C1 segment of cervical spinal cord (tissue), 14 donors: ENCODE measurements at regions not wholly inside any gene's neighbourhood (a gene's known extent, or its start where the extent isn't known, plus 50 kb on each side); places are given as distances from the start of the nearest gene placed in this dataset.

Experiments
- DNase-seq, 14 donors: peaks; one replicate each; lab custom pipeline; 2025; lab: John Stamatoyannopoulos, UW

- DNase-seq, result no peak
These were observed 162.1 kb upstream of the USP15 start for GRCh38 chr12:62098132-62098531.

DNA sequence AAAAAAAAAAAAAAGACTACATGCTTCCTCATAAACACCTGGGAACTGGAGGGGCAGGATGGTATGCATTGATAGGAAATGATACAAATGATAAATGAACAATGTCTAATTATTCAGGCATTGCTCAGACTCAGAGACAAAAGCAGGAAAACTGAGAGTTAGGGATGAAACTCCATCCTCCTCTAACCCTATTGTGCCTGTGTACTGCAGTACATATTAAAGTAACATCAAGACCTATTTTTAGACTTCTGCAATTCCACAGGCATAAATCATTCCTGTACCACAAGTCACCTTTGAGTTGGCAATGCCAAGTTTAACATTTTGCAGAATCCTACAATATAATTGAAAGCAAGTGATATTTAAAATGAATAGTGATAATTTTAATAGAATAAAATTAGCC lies 156.5 kb upstream of the USP15 start:
- no peak for DNase-seq

DNA sequence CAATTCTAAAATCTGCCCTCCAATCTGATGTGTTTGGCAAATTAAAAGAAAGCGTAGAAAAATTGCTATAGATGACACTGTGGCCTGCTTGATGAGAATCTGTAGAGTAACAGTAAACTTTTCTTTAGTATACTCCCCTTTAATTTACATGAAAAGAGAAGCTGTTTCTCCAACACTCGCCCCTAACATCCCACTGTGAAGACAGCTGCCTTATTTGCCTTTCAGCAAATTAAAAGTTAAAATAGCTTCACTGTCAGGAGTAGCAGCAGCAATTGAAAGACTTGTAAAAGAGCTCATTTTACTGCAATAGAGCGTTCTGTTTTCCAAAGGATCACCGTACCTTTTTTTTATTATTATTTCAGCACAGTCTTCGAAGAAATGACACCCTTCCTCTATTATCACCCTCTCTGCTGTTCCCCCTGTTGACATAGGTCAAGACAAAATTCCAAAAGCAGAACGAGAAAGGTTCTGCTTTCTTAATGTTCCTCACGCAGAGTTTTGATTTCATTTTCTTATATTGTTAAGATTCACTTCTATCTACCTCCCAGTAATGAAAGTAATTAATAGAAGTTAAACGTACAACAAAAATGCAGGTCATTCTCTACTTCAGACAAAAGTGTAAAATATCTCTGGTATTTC lies 153.5 kb upstream of the USP15 start:
- no peak for DNase-seq

DNA sequence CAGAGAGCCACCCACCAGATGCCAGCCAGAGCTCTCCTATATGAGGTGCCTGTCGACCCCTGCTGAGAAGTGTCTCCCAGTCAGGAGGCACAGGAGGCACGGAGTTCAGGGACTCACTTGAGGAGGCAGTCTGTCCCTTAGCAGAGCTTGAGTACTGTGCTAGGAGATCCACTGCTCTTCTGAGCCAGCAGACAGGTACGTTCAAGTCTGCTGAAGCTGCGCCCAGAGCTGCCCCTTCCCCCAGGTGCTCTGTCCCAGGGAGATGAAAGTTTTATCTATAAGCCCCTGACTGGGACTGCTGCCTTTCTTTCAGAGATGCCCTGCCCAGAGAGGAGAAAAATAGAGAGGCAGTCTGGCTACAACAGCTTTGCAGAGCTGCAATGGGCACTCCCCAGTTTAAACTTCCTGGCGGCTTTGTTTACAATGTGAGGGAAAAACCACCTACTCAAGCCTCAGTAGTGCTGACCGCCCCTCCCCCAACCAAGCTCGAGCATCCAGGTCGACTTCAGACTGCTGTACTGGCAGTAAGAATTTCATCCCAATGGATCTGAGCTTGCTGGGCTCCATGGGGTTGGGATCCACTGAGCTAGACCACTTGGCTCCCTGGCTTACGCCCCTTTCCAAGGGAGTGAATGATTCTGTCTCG lies 146.7 kb upstream of the USP15 start:
- DNase-seq, result no peak

DNA sequence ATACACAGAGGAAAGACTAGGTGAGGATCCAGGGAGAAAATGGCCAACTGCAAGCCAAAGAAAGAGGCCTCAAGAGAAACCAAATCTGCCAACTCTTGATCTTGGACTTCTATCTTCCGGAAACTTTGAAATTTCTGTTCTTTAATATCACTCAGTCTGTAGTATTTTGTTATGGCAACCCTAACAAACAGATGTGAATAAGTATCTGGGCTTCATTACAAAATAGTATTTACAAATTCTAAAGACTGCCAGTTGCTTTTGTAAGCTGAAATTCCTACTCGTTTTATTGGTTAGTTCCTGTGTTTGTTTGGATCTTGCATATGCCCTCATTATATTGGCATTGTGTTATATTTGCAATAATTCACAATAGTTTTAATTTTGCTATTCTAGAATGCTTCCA lies 143.2 kb upstream of the USP15 start:
- no peak for DNase-seq

DNA sequence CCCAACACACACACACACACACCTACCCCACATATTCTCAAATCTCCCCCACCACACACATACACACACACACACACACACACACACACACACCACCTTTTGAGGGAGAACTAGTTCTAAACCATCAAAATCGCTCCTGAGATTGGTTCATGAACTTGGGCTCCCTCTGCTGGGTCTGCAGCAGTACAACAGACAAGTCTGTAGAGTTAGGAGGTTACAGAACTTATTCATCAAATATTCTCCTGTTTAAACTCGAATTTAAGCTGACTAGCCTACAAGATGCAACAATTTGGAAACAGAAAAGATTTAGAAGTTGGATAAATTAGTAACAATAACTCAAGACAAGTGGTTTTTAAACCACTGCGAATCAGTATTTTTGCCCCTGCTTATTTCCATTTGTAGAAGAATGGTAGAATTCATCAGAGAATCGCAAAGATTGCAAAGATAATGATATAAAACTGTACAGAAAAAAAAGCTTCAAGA lies 136.4 kb upstream of the USP15 start:
- DNase-seq, result peak in 2 of 14 donors; percentile 0 to 5

DNA sequence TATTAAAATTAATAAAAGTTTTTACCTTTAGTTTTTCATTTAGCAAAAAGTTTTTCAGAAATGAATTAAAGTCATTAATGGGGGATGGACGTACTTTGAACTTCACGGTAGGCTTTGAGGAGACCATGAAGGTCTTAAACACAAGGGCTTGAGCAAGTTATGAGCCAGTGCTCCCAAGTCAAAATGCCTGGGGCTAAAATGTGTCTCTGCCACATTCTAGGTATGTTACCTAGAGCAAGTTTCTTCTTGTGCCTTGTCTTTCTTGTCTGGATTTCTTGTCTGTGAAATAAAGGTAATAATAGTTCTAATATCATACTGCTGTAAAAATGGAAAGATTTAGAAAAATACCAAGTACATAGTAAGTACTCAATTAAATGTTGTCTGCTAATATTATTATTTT lies 132.7 kb upstream of the USP15 start:
- DNase-seq, result no peak

- DNase-seq, result no peak
These were observed 131.8 kb upstream of the USP15 start for GRCh38 chr12:62128175-62128975.

DNA sequence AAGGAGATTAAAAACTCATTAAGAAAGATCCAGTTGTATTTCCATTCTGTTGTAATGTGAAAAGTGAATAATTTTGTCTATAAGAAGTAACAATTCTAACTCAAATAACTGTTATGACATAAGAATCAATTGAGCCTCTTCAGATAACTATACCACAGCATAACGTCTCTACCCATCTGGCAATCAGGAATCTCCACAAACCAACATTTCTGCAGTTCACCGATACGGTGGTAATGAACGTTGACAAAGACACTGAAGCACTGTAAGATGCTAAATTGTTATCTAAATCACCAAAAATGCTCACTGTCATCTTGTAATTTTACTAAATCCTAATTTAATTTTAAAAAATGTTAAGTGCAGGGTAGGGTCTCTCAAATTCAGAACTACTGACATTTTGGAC lies 130.9 kb upstream of the USP15 start:
- DNase-seq, result no peak

DNA sequence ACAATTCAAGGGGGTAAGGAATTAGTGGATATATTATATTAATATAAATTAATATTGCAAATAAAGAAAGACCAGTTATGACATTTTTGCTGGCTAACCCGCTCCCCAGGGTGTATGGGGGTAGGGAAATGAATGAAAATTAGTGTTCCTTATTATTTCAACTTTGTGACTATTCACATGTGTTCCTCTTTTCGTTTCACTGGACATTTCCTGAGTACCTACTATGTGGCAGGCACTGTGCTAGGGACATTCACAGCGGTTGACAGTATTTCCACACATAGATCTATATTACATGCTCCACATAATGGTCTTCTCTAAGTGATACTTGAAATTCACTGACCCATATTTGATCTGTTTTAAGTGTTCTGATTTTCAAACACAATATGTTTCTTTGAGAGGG lies 129.8 kb upstream of the USP15 start:
- no peak for DNase-seq

- DNase-seq, result no peak
These were observed 129.2 kb upstream of the USP15 start for GRCh38 chr12:62130834-62131552.

- DNase-seq, result no peak
These were observed 126.8 kb upstream of the USP15 start for GRCh38 chr12:62133440-62133839.

DNA sequence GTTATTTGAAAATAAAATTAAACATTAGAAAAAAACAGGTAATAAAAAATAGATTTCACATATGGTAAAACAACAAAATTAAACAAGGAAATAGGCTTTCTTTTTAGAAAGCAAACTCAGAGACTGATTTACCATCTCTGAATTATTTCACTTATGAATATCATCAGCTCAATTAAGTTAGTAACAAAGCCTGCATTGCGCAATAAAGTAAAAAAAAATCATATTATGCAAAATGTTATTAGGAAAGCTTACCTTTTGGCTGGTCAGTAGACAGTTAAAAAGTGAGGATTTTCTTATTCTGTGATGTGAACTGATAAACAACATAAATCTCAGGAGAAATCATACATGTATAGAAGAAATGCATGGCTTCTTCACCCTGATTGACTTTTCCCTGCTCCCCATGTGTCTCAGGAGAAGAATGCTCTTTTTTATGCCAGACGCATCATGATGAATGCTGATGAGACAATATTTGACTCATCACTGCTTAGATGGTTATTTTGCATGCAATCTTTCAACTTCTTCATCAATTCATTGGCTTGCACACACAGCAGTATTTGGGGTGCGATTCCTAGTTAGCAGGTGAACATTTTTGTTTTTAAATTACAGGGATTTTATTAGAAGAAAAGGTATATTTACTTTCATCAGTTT lies 124.5 kb upstream of the USP15 start:
- DNase-seq, result no peak

DNA sequence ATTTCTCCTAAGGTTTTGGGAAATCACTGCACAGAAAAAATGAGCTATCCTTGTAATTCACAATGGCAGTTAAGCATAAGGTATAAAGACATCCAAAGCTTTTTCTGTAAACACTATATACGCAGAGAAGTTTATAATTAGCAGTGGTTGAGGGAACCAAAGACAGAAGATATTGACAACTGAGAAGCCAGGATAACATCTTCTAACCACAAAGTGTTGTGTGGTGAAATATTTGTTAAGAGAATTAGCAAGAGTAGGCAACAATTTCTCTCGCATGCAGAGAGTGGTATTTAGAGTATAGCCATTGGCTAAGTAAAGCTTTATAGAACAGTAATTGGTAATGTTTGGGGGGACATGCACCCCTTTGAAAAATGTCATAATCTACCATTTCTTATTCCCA lies 123.7 kb upstream of the USP15 start:
- DNase-seq, result no peak

- DNase-seq, result no peak
These were observed 121.7 kb upstream of the USP15 start for GRCh38 chr12:62138527-62138926.

GRCh38 chr12:62146318-62146717 lies 113.9 kb upstream of the USP15 start:
- DNase-seq, result no peak

DNA sequence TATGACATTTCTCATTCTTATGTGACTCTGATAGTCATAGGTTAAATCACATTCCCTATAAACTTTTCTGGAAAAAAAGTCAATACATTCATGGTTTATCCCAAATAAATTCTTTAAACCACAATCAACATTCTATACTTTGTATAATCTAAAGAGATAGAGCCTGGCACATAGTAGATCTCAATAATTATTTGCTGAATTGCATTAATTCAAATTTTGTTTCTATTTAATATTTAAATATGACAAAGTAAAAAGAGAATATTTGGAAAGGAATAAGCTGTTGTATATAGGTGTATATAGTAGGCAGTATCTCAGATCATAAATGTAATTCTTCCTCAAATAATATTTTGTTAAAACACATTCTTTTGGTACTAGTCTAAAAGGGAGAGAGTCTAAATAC lies 102.2 kb upstream of the USP15 start:
- no peak for DNase-seq

DNA sequence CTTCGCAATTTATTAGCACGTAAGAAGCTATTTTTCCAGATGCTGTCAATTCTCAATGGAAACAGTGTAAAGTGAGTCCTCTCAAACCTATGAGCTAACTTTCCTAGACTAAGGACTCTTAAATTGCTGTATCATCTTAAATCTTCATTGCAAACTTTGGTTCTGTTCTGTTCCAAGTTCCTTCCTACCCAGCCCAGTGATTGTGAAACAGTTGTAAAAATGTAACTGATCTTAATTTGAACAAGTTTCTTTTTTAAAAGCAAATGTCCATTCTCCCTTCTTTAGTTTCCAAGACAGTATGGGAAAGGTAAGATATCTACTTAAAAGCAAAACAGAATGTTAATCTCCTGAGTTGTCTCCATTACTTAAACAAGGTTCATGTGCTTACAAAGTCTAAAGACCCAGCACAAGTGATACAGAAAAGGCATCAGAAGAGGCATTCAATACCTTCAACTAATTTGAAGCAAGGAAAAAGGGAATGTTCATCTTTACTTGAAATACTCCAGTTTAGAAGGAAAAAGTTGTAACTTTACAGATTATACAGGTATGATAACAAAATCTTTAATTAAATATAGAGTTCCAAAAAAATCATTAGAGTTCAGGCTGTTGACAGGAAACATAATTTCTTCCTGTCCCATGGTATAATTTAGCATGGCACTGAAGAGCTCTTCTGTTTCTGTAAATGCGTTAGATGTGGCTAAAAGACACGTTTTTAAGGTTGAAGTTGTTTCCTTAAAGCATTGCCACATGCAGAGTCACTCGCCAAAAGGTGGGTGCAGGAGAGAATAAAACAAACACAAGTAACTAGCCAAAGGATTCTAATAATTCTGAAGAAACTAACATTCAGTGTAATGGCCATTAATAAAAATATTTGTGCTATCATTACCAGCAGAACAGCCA lies 101.5 kb upstream of the USP15 start:
- DNase-seq, result no peak

DNA sequence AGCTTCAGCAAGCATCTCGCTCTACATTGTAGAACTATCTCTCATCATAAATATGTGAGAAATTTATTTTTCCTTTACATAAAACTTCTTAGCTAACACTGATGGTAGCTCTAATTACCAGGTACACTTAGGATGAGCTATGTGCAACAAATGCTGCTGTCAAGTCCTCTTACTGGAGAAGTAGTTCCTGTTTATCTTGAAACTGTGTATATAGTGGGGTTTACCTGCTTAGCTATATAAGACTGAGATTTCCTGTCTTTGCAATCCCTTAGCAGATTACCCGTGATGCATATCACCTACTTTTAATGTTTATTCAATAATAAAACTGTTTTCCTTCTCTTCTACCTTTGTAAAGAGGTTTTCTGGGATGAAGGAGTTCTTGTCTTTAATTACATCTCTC lies 98.0 kb upstream of the USP15 start:
- no peak for DNase-seq

- no peak for DNase-seq
These were observed 96.8 kb upstream of the USP15 start for GRCh38 chr12:62163368-62163767.

DNA sequence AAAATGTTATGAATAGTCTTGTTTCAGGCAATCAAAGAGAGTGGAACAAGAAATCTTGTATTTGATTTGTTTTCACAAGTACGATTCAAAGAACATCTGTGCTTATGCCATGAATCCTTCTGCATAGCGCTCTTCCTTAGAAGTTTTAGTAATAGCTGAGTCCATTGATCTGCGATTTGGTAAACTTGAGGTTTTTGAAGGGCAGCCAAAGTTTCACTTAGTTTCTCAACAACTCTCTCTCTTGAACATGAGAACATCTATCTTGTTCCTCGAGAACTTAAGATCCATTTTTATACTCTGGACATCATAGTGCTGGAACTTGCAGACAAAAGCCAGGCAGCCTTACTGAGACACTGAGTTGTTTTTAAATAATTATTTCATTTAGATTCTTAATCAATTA lies 96.2 kb upstream of the USP15 start:
- no peak for DNase-seq
